Fibroblast of villous mesenchyme (primary cell): ENCODE measurements at regions not wholly inside any gene's neighbourhood (a gene's known extent, or its start where the extent isn't known, plus 50 kb on each side); places are given as distances from the start of the nearest gene placed in this dataset.
"Not testable (repeated sequence)": the region's sequence is repeated elsewhere in the genome, so short reads cannot be mapped to it uniquely, and the experiment has no call there.

ENCODE experiments used
- DNase-seq: peaks from one replicate; pipeline ENCODE4 v3.0.0-alpha.2; 2010; ENCODE audit warnings: low read depth
- H3K4me3 ChIP-seq: 2 replicates; pipeline ENCODE4 v1.5.1; 2011; ENCODE audit warnings: low read depth, mild to moderate bottlenecking, low read length
- TF ChIP-seq, protein P1 (sequence below): IDR thresholded peaks from 2 replicates; pipeline ENCODE4 v1.5.1; 2012; ENCODE audit warnings: low read depth, mild to moderate bottlenecking, low read length; ENCODE audit not compliant: insufficient read depth

DNA sequence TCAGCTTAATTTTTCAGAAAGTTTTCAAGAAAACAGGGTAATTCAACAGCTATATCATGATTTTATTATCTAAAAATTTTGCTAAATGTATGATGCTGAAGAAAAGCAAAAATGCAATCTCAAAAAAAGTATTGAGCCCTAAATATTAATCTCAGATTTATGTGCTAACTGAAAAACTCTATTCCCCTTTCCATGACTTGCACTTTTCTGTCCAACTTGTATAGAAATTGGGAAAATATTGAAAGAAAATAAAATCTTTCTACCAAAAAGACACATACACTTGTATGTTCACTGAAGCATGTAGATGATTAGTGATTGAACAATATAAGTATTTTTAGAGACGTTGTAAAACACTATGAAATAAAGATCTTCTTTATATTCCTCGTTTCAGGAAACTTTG is 368.0 kb upstream of the ATXN7L3B start:
- no peak overlapping the region for H3K4me3 ChIP-seq
- TF ChIP-seq, protein P1, sequence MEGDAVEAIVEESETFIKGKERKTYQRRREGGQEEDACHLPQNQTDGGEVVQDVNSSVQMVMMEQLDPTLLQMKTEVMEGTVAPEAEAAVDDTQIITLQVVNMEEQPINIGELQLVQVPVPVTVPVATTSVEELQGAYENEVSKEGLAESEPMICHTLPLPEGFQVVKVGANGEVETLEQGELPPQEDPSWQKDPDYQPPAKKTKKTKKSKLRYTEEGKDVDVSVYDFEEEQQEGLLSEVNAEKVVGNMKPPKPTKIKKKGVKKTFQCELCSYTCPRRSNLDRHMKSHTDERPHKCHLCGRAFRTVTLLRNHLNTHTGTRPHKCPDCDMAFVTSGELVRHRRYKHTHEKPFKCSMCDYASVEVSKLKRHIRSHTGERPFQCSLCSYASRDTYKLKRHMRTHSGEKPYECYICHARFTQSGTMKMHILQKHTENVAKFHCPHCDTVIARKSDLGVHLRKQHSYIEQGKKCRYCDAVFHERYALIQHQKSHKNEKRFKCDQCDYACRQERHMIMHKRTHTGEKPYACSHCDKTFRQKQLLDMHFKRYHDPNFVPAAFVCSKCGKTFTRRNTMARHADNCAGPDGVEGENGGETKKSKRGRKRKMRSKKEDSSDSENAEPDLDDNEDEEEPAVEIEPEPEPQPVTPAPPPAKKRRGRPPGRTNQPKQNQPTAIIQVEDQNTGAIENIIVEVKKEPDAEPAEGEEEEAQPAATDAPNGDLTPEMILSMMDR, result no peak
- no peak for DNase-seq

DNA sequence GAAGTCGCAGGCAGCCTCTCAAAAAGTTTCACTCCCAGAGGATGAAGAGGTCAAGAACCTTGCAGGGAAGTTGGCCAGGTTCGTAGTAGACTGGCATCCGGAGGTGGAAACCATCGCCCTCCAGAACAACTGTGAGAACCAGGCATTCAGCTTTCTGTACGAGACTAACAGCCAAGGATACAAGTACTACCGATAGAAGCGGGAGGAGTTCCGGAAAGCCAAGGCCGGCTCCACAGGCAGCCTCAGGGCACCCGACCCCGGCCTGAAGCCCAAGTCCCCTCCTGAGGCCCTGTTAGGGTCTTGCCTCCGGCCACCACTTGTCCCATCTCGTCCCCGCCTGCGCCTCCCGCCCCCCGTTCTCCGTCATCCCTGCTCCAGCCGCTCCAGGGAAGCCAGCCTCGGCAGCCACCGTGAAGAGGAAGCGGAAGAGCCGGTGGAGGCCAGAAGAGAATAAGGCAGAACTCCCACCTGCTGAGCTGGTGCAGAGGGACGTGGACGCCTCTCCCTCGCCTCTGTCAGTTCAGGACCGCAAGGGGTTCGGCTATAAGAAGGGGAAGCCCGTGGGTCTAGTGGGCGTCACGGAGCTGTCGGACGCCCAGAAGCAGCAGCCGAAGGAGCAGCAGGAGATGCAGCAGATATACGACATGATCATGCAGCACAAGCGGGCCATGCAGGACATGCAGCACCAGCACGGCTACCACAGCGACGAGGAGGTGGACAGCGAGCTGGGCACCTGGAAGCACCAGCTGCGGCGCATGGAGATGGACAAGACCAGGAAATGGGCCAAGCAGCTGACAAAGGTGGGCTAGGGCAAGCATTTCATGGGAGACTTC is 366.8 kb upstream of the ATXN7L3B start:
- no peak for DNase-seq

DNA sequence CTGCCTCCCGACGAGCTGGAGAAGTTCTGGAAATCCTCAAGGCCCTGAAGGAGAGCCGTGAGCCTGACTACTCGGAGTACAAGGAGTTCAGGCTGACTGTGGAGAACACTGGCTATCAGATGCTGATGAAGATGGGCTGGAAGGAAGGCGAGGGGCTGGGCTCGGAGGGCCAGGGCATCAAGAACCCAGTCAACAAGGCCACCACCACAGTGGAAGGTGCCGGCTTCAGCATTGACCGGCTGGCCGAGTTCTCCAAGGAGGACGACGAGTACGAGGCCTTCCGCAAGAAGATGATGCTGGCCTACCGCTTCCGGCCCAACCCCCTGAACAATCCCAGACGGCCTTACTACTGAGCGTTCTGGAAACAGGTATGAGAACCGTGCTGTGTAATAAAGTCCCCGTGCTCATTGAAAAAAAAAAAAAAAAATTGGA is 366.1 kb upstream of the ATXN7L3B start:
- H3K4me3 ChIP-seq, result no peak overlapping the region
- DNase-seq, result no peak
- TF ChIP-seq, protein P1, result no peak

More for the DNA sequence above, 366.8 kb upstream of the ATXN7L3B start:
- H3K4me3 ChIP-seq, result no peak overlapping the region
- TF ChIP-seq, protein P1, result no peak

DNA sequence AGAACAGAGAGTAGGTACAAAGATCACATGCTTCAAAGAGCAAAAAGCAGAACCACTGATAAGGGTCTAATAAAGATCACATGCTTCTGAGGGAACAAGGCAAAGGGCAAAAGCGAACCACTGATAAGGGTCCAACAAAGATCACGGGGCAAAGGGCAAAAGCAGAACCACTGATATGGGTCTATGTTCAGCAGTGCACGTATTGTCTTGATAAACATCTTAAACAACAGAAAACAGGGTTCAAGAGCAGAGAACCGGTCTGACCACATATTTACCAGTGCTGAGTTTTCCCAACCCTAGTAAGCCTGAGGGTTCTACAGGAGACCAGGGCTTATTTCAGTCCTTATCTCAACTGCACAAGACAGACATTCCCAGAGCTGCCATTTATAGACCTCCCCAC is 362.7 kb upstream of the ATXN7L3B start:
- not testable (repeated sequence) for DNase-seq, H3K4me3 ChIP-seq

DNA sequence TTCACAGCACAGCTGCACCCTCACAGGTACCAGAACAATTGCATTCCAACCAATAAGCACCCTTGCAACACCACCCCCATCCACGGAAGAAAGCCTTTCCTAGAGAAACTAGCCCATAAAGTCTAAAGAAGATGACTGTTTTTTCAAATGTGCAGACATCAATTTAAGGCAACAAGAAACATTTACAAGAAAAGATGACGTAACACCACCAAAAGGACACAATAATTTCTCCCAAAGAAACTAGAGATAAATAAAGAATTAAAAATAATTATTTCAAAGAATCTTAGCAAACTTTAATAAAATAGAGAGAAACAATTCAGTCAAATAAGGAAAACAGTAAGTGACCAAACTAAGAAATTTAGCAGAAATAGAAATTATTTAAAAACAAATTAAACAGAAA is 352.3 kb upstream of the ATXN7L3B start:
- no peak for DNase-seq
- TF ChIP-seq, protein P1, result no peak
- H3K4me3 ChIP-seq, result no peak overlapping the region

DNA sequence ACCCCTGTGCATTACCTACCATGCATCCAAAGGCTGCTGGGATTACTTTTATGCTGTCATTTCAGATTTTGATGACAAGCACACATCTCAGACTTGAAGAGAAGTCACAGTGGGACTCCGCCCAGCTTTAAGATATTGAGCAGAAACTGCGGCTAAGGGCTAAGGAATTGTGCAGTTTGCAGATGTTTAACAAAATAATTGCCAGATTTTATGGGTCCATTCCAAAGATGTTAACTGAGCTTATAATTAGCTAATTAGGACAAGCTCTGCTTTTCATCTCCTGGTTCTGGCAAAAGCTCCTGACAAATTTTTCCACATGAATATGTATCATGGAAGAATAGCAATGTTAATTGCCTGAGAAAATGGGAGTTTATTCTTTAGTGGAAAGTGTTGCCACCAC is 344.4 kb upstream of the ATXN7L3B start:
- TF ChIP-seq, protein P1, result no peak
- no peak for DNase-seq
- no peak overlapping the region for H3K4me3 ChIP-seq

DNA sequence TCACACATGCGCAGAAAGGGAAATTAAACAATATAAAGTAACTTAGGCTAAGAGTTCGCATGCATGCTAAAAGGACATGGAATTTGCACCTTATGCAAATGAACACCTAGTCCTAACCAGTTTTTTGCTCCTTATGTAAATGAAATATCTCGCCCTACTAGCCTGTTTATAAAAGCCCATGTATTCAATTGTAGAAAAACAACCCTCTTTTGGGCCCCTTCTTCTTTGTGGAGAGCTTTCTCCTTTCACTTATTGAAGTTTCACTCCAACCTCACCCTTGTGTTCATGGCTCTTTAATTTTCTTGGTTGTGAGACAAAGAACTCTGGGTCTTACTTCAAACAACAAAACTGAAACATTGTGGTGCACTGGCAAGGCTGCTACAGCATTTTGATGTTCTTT is 333.4 kb upstream of the ATXN7L3B start:
- H3K4me3 ChIP-seq, result no peak overlapping the region
- no peak for DNase-seq
- TF ChIP-seq, protein P1, result no peak
